Breast epithelium (tissue), 3 donors: ENCODE measurements at regions not wholly inside any gene's neighbourhood (a gene's known extent, or its start where the extent isn't known, plus 50 kb on each side); places are given as distances from the start of the nearest gene placed in this dataset.
A peak's percentile ranks its signal among the peaks of the same experiment; 100 is the strongest.

Experiments used
- CTCF ChIP-seq, 3 donors: fragments of 450-650 bp; IDR thresholded peaks; one replicate each; pipeline ENCODE4 v1.5.1; 2016 to 2017; ENCODE audit warnings: antibody characterized with exemption in 3 of 3, mild to moderate bottlenecking in 3 of 3, moderate library complexity in 3 of 3
- POLR2AphosphoS5 ChIP-seq, 3 donors: sonication (generic); formaldehyde crosslinking; IDR thresholded peaks; one replicate each; pipeline ENCODE4 v1.6.1; 2017; ENCODE audit warnings: antibody characterized with exemption in 3 of 3

GRCh38 chr10:44046605-44047004 lies 338.3 kb downstream of the CXCL12 start:
- TF ChIP-seq CTCF (IDR thresholded peaks at IDR 0.05) = peak in 1 of 3 donors; percentile 28
- TF ChIP-seq POLR2AphosphoS5 (IDR thresholded peaks at IDR 0.05) = no peak
